ENCODE measurements at regions not wholly inside any gene's neighbourhood (a gene's known extent, or its start where the extent isn't known, plus 50 kb on each side); places are given as distances from the start of the nearest gene placed in this dataset.

DNA sequence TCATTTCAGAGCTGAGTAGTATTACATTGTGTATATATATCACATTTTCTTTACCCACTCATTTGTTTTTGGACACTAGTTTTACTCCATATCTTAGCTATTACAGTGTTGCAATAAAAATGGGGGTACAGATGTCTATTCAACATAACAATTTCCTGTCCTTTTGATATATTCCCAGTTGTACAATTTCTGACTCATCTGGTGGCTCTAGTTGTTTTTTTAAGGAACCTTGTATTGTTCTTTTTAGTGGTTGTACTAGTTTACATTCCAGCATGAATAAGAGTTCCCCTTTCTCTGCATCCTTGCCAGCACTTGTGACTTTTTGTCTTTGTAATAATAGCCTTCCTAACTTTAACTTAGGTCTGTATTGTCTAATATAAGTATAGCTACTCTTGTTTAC lies 739.9 kb downstream of the XPNPEP1 start:
- DNase-seq, result no peak

- DNase-seq, result no peak
Observed at GRCh38 chr10:109178591-109178990, 744.7 kb downstream of the XPNPEP1 start.

DNA sequence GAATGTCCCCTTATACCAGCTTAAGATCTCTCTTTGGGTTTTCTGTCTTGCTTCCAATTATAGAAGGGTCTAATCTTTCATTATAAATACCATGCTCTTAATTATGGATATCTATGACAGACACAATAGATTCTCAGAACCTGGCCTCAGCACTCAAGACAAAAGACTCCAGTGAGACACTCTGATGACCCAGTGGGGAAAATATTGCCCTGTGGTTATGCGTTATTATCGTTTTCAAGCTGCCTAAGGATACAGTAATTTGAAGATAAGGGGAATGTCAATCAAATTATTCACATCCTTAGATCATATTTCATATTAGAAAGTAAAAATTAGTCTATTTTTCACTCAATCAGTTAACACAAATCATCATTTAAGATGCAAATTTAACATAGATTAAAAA lies 748.8 kb downstream of the XPNPEP1 start:
- no peak for DNase-seq

DNA sequence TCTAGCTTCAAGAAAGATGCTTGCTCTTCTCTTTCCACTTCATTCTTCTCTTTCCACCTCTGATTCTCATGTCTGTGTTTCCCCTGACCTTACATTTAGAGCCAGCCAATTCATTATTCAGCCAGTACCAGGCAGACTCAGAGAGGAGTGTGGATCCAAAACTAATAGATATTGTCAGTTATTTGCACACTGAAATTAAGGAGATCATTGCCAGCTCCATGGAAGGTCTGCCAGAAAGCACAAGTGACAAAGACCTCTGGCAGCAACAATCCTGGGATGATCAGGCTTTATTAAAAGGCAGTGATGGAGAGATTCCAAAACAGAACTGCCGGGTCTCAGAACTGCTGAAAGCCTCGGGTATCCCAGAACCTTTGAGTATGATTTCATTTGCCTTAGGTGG lies 749.4 kb downstream of the XPNPEP1 start:
- DNase-seq, result no peak

GRCh38 chr10:109173121-109173520 lies 750.2 kb downstream of the XPNPEP1 start:
- no peak for DNase-seq

GRCh38 chr10:109166935-109167334 lies 756.4 kb downstream of the XPNPEP1 start:
- no peak for DNase-seq

GRCh38 chr10:109159351-109159750 lies 764.0 kb downstream of the XPNPEP1 start:
- no peak for DNase-seq

DNA sequence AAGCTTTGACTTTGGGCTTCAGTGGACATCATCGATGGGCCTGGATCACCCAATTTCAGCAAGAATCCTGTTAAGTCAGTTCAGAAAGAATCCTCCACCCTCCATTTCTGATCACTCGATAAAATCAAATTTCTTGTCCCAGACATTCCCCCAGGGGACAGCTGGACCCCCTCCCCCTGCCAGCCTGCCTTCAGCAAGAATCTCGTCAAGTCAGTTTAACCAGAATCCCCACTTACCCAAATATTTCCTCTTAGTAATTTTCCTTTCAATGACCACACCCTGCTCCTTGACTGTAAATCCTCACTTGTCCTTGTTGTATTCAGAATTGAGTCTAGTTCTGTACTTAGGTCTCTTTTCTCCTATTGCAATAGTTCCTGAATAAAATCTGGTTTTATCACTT lies 766.9 kb downstream of the XPNPEP1 start:
- DNase-seq, result no peak

- DNase-seq, result no peak
Observed at GRCh38 chr10:109149666-109150350, 773.5 kb downstream of the XPNPEP1 start.

GRCh38 chr10:109127363-109127762 lies 795.9 kb downstream of the XPNPEP1 start:
- DNase-seq, result no peak

DNA sequence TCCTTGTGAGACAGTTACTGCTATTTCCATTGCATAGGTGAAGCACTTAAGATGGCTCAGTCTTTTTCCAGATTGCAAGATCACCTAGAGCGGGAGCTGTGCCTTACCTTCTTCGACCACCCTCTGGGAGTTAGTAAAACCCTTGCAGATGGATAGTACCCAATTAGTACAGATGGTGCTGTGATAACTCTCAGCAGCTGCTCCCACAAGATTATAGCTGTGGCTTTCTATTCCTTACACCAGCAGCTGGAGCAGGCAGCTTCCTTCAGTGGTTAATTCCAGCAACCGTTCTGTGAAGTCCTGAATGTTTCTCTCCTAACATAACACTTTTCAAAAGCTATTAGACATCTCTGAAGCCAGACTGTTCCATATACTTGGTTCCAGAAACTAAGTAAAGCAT lies 796.8 kb downstream of the XPNPEP1 start:
- DNase-seq, result no peak

DNA sequence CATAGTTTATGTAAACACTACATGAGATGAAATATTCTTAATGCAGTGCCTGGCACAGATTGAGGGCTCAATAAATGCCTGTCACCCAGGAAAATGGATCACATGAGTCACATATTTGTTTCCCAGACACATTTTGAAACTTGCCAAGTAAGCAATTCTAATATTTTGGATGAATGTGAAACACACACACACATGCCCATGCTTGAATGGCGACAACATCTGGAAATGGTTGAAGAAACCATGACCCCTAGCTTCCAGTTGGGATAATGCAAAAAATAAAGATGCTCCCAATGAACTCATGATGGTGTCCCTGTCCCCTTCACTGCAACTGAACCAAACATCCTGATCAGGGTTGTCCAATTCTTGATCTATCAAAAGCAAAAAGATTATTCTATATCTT lies 797.3 kb downstream of the XPNPEP1 start:
- no peak for DNase-seq

GRCh38 chr10:109115179-109115578 lies 808.1 kb downstream of the XPNPEP1 start:
- DNase-seq, result no peak

DNA sequence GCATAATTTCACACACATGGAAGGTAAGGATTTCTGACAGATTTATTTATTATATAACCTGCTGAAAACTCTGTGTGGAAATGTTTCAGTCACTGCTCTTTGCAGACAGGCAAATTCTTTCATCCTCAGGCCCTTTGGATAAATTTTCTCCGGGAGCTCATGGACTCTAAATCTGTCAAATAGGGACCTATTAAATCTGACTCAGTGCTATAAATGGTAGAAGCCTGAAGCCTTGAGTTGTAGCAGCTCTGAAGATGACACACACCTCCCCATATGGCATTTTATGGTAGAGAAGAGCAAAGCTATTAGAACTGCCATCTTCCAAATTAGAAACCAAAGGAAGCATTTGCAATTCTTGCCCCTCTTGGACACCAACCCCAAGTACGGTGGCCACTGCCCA lies 808.7 kb downstream of the XPNPEP1 start:
- no peak for DNase-seq

- DNase-seq, result no peak
Observed at GRCh38 chr10:109106604-109107003, 816.7 kb downstream of the XPNPEP1 start.

- no peak for DNase-seq
Observed at GRCh38 chr10:109105725-109106124, 817.6 kb downstream of the XPNPEP1 start.

- no peak for DNase-seq
Observed at GRCh38 chr10:109104806-109105205, 818.5 kb downstream of the XPNPEP1 start.

DNA sequence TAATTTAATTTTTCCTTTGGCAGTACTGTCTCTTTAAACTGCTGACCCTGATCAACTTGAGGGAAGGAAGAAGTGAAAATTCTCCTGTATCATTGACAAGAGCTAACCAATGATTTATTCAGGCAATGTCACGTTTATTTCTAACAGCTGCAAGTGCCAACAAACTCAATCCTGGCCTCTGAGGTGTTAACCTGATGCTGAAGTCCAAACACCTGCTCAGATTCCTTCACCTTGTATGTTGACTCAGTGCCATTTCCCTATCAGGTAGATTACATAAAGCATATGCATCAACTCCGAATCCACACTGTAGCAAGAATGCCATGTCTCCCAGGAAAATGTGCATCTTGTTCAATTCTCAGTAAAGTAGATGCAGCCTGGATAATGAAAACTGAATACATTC lies 820.0 kb downstream of the XPNPEP1 start:
- DNase-seq, result no peak

GRCh38 chr10:109089779-109090178 lies 833.5 kb downstream of the XPNPEP1 start:
- DNase-seq, result no peak

- DNase-seq, result no peak
Observed at GRCh38 chr10:109071539-109071938, 851.8 kb downstream of the XPNPEP1 start.

DNA sequence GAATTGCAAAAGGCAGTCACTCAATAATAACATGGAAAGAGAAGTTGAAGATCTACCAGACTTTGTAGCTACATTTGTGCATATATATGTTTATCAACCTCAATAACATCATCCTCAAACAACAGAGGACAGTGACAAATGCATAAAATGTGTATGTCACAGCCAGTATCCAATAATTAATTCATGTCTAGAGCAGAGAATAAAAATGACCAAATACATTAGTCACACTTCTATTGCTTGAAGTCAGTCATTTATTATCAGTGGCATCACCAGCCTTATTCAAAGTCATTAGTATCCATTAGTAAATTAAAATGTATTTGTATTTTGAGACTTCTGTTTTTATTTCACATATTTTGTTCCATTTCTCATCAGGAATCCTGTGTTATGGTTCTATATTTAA lies 852.8 kb downstream of the XPNPEP1 start:
- DNase-seq, result no peak

DNA sequence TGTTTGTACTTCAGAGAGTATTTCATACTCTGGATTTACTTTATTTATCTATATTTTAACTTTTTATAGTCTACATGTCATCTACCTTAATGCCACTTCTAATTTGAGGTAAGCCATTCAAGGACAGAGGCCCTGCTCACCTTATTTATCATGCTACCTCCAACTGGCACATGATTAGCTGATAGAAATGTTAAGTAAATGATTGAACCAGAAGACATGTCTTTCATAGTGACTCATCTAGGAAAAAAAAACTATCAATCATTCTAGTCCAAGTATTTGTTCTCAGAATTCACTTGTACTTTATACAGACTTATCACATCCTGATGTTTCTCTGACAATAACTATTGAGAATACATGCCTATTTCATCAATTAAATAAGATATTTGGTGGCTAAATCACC lies 856.3 kb downstream of the XPNPEP1 start:
- DNase-seq, result no peak

GRCh38 chr10:109065821-109066220 lies 857.5 kb downstream of the XPNPEP1 start:
- DNase-seq, result no peak

- DNase-seq, result no peak
Observed at GRCh38 chr10:109062371-109062770, 860.9 kb downstream of the XPNPEP1 start.

- no peak for DNase-seq
Observed at GRCh38 chr10:109055243-109055642, 868.1 kb downstream of the XPNPEP1 start.

- DNase-seq, result no peak
Observed at GRCh38 chr10:109047856-109048255, 875.5 kb downstream of the XPNPEP1 start.
